GM21737 (cell line): ENCODE measurements at regions not wholly inside any gene's neighbourhood (a gene's known extent, or its start where the extent isn't known, plus 50 kb on each side); places are given as distances from the start of the nearest gene placed in this dataset.
"Not testable (repeated sequence)": the region's sequence is repeated elsewhere in the genome, so short reads cannot be mapped to it uniquely, and the experiment has no call there.

Source experiments
- ATAC-seq: cut with Tn5 transposase; IDR thresholded peaks from one replicate; pipeline ENCODE4 v1.9.1; 2021; ENCODE audit warnings: mild to moderate bottlenecking, moderate library complexity; ENCODE audit not compliant: unreplicated experiment

GRCh38 chr12:67892259-67893021 is 96.8 kb upstream of the IFNG-AS1 start:
- ATAC-seq = no peak

- ATAC-seq = no peak
Measured at GRCh38 chr12:67893022-67893580, 96.1 kb upstream of the IFNG-AS1 start.

- ATAC-seq = not testable (repeated sequence)
Measured at GRCh38 chr12:67900418-67900817, 88.8 kb upstream of the IFNG-AS1 start.

- ATAC-seq = no peak
Measured at GRCh38 chr12:67909091-67909531, 80.1 kb upstream of the IFNG-AS1 start.

GRCh38 chr12:67909681-67910080 is 79.6 kb upstream of the IFNG-AS1 start:
- no peak for ATAC-seq

- ATAC-seq = no peak
Measured at GRCh38 chr12:67910360-67911274, 78.6 kb upstream of the IFNG-AS1 start.

- ATAC-seq = no peak
Measured at GRCh38 chr12:67911275-67911600, 78.0 kb upstream of the IFNG-AS1 start.

GRCh38 chr12:67911789-67912188 is 77.5 kb upstream of the IFNG-AS1 start:
- ATAC-seq = no peak

GRCh38 chr12:67915335-67915851 is 73.9 kb upstream of the IFNG-AS1 start:
- ATAC-seq = no peak

GRCh38 chr12:67916266-67916970 is 72.8 kb upstream of the IFNG-AS1 start:
- ATAC-seq = no peak

- no peak for ATAC-seq
Measured at GRCh38 chr12:67917811-67918210, 71.4 kb upstream of the IFNG-AS1 start.

GRCh38 chr12:67918441-67918840 is 70.8 kb upstream of the IFNG-AS1 start:
- ATAC-seq = no peak

- no peak for ATAC-seq
Measured at GRCh38 chr12:67919406-67919805, 69.8 kb upstream of the IFNG-AS1 start.

GRCh38 chr12:67920413-67920812 is 68.8 kb upstream of the IFNG-AS1 start:
- ATAC-seq = no peak

- ATAC-seq = no peak
Measured at GRCh38 chr12:67921286-67921685, 68.0 kb upstream of the IFNG-AS1 start.

GRCh38 chr12:67922245-67922644 is 67.0 kb upstream of the IFNG-AS1 start:
- ATAC-seq = no peak

- no peak for ATAC-seq
Measured at GRCh38 chr12:67925077-67925476, 64.2 kb upstream of the IFNG-AS1 start.

GRCh38 chr12:67925552-67925951 is 63.7 kb upstream of the IFNG-AS1 start:
- no peak for ATAC-seq

- no peak for ATAC-seq
Measured at GRCh38 chr12:67926063-67926462, 63.2 kb upstream of the IFNG-AS1 start.

- no peak for ATAC-seq
Measured at GRCh38 chr12:67927324-67927723, 61.9 kb upstream of the IFNG-AS1 start.

- no peak for ATAC-seq
Measured at GRCh38 chr12:67927815-67928214, 61.4 kb upstream of the IFNG-AS1 start.
